Astrocyte of the cerebellum (primary cell): ENCODE measurements at regions not wholly inside any gene's neighbourhood (a gene's known extent, or its start where the extent isn't known, plus 50 kb on each side); places are given as distances from the start of the nearest gene placed in this dataset.

Experiments
- DNase-seq: peaks from one replicate; pipeline ENCODE4 v3.0.0-alpha.2; 2011; ENCODE audit warnings: low read depth
- H3K4me3 ChIP-seq: 2 replicates; pipeline ENCODE4 v1.5.1; 2011; ENCODE audit warnings: mild to moderate bottlenecking, low read depth, low read length, moderate library complexity
- in situ Hi-C: cut with HindIII; loops from 2 replicates; pipeline ENCODE4 v1.10.0; 2017; ENCODE audit warnings: low sequenced_read_pairs
- TF ChIP-seq, protein P1 (sequence below): IDR thresholded peaks from 2 replicates; pipeline ENCODE4 v1.5.1; 2012; ENCODE audit warnings: low read length, low read depth, moderate library complexity, mild to moderate bottlenecking; ENCODE audit errors: missing control alignments

DNA sequence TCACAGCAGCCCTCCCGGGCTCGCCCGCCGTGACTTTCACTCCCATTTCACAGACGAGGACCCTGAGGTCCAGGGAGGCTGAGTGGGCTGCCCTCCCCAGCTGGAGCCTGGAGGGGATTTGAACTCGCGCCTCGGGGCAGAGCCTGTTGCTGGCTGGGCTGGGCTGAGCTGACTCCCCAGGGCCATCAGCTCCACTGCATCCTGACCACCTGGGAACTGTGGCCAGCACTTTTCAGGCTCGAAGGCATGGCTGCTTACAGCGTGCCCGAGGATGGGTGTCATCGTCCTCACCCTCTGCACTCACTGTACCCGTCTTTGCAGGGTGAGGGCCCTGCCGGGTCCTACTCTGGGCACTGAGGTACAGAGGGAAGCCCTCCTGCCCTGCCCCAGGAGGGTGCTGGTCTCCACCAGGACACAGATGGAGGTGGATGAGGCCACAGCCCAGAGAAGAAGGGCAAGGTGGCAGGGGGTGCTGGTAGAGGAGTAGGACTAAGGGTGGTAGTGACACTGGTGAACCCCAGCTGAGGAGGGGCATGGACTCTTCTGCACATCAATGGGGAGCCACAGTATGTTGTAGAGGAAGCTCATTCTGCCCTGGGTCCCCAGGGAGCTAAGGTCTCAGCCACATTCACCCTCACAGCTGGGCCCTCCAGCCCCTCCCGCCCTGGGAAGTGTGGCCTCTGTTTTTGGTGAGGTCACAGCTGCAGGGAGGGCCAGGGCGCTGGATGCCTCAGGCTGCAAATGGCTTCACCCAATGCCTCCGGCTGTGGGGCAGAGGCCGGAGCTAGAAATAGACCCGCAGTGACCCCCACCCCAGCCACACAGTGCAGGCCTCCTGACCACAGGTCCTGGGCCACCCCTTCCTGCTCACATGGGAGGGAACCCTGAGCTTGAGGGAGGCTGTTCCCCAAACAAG lies 365.1 kb upstream of the SFSWAP start:
- in situ Hi-C loops: no loop called here
- no peak overlapping the region for H3K4me3 ChIP-seq
- TF ChIP-seq, protein P1, sequence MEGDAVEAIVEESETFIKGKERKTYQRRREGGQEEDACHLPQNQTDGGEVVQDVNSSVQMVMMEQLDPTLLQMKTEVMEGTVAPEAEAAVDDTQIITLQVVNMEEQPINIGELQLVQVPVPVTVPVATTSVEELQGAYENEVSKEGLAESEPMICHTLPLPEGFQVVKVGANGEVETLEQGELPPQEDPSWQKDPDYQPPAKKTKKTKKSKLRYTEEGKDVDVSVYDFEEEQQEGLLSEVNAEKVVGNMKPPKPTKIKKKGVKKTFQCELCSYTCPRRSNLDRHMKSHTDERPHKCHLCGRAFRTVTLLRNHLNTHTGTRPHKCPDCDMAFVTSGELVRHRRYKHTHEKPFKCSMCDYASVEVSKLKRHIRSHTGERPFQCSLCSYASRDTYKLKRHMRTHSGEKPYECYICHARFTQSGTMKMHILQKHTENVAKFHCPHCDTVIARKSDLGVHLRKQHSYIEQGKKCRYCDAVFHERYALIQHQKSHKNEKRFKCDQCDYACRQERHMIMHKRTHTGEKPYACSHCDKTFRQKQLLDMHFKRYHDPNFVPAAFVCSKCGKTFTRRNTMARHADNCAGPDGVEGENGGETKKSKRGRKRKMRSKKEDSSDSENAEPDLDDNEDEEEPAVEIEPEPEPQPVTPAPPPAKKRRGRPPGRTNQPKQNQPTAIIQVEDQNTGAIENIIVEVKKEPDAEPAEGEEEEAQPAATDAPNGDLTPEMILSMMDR: no peak
- no peak for DNase-seq

DNA sequence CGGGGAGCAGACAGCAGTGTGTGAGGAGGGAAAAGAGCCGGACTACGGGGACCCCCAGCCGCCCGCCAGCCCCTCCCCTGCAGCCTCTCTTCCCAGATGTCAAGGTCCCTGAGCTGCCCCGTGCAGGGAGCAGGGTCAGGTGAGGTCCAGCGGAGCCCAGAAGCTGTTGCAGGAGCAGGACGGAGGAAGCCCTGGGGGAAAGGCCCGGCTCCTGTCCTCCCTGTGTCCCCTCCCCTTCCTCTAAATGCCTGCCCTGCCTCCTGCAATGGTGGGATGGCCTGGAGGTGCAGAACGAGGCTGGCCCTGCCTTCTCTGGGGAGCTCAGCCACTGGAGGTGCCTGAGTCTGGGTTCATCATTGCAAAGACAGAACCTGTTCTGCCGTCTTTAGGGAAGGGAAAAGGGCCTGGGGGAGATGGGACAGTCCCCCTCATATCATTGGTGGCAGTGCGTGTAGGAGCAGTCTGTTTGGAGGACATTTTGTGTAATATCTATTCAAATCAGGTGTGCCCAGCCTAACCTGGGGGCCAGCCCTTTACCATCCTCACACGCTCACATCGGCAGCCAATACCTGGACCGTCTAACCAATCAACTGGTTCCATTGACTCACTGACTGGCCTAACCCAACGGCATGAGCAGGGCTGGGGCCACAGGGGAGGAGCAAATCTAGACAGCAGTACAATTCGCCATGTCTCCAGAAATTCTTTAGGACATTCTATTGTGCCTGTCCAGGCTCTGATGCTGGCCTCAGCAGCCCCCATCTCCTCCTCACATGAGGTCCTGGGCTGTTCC lies 364.1 kb upstream of the SFSWAP start:
- TF ChIP-seq, protein P1: no peak
- in situ Hi-C loops: no loop called here
- DNase-seq: no peak
- no peak overlapping the region for H3K4me3 ChIP-seq

DNA sequence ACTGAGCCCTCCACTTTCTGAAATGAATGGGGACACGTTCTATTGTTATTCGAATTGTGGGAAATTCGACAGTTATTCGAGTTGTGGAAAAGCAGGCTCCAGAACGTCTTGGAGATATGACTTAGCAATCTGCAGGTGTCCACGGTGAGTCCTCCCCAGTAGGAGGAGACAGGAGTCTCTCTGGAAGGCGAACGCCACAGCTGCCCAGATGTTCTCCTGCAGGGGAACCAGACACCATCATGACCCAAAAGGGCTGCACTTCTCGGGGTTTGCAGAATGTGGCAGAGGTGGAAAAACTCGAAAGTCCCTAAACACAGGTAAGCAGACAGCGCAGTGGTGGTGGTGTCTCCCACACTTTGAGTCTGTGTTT lies 363.6 kb upstream of the SFSWAP start:
- no peak for DNase-seq
- TF ChIP-seq, protein P1: no peak
- no peak overlapping the region for H3K4me3 ChIP-seq
- in situ Hi-C loops: no loop called here

DNA sequence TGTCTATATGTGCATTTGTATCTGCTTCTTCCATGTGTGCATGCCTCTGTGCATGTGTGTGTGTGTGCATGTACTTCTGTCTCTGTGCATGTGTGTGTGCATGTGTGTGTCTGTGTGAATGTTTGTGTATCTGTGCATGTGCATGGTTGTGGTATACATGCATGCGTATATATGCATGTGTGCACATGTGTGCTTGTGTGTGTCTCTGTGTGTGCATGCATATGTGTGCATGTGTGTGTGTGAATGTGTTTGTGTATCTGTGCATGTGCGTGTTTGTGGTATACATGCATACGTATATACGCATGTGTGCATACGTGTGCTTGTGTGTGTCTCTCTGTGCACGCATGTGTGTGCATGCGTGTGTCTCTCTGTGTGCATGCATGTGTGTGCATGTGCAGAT lies 363.2 kb upstream of the SFSWAP start:
- DNase-seq: no peak
- no peak overlapping the region for H3K4me3 ChIP-seq
- TF ChIP-seq, protein P1: no peak
- in situ Hi-C loops: no loop called here

DNA sequence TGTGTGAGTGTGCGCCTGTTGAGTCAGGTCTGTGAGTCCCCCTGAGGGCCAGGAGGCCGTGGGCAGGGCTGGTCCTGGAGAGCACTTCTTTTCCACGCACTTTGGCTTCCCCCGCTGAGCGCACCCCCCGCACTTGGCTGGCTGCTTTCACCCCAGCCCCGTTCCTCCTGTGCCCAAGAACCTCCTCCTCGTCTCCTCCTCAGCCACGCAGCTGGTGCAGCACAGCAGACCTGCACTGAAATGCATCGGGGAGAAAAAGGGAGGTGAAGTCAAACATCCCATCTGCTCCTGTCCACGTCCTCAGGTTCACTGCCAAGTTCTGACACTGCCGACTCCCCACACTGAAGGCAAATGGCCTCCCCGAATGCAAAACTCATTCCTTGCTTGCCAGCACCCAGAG lies 362.7 kb upstream of the SFSWAP start:
- in situ Hi-C loops: no loop called here
- H3K4me3 ChIP-seq: no peak overlapping the region
- TF ChIP-seq, protein P1: no peak
- no peak for DNase-seq

DNA sequence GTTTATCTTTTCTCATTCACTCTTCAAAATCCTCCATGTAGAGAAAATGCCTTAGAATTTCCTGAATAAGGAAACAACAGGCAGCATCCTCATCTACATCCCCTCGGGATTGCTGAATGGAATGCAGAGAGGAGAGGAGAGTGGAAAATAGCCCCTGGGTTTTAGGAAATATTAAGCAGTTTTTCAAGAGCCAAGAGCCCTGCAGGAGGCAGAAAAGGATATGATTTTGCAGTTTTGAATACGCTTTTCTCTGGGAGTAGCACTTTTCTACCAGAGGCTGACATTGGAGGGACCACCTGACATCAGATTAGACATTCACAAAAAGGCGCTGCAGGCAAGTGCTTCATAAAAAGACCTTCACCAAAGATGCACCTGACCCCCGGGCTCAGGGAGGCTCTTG lies 362.2 kb upstream of the SFSWAP start:
- TF ChIP-seq, protein P1: no peak
- DNase-seq: no peak
- in situ Hi-C loops: no loop called here
- H3K4me3 ChIP-seq: no peak overlapping the region
